Esophagus (tissue), 2 donors: ENCODE measurements at regions not wholly inside any gene's neighbourhood (a gene's known extent, or its start where the extent isn't known, plus 50 kb on each side); places are given as distances from the start of the nearest gene placed in this dataset.

Experiments
- H3K27ac ChIP-seq, 2 donors: one replicate each; pipeline ENCODE4 v1.5.1; 2013; ENCODE audit warnings: low read depth in 2 of 2, mild to moderate bottlenecking in 2 of 2, inconsistent platforms in 1 of 2, low read length in 1 of 2, moderate library complexity in 1 of 2
- H3K27me3 ChIP-seq, 2 donors: one replicate each; pipeline ENCODE4 v1.6.1; 2013; ENCODE audit warnings: low read length in 2 of 2, control low read depth in 1 of 2, mild to moderate bottlenecking in 1 of 2; ENCODE audit not compliant: insufficient read depth in 2 of 2, control insufficient read depth in 1 of 2
- H3K36me3 ChIP-seq, 2 donors: one replicate each; pipeline ENCODE4 v1.6.1; 2013; ENCODE audit warnings: low read length in 1 of 2; ENCODE audit not compliant: control insufficient read depth in 2 of 2, insufficient read depth in 2 of 2
- H3K4me1 ChIP-seq, 2 donors: one replicate each; pipeline ENCODE4 v1.6.1; 2013; ENCODE audit warnings: low read length in 1 of 2; ENCODE audit not compliant: control insufficient read depth in 2 of 2, insufficient read depth in 2 of 2
- H3K4me3 ChIP-seq, 2 donors: one replicate each; pipeline ENCODE4 v1.5.1; 2013; ENCODE audit warnings: low read length in 2 of 2, mild to moderate bottlenecking in 2 of 2, low read depth in 1 of 2, moderate library complexity in 1 of 2
- H3K9me3 ChIP-seq, 2 donors: one replicate each; pipeline ENCODE4 v1.6.1; 2013; ENCODE audit warnings: mild to moderate bottlenecking in 2 of 2, low read depth in 1 of 2, low read length in 1 of 2, moderate library complexity in 1 of 2; ENCODE audit not compliant: control insufficient read depth in 2 of 2, insufficient read depth in 1 of 2
- WGBS, 2 donors: extraction: QIAGEN DNeasy Blood & Tissue Kit; methylation state at CpG; one replicate each; pipeline ENCODE4 v1.1.7; 2013; 5-methylcytosine and 5-hydroxymethylcytosine counted together
- donor health status: healthy with polysubstance abuse.
- donor health status: Bipolar disorder and iron deficiency.

GRCh38 chr2:145598434-145598833, 1078.5 kb upstream of the ZEB2 start:
- Histone ChIP-seq H3K4me1 (no peaks in the 10 kb centered on the region), H3K36me3 (no peaks in the 10 kb centered on the region), H3K27ac (no peak overlapping the region), H3K4me3 (no peak overlapping the region), H3K27me3 (no peaks in the 10 kb centered on the region), H3K9me3 (no peaks in the 10 kb centered on the region)
- WGBS, 2 donors, result 60 to 66% methylated on average over 4 of the region's 4 CpGs

- Histone ChIP-seq H3K9me3 (no peaks in the 10 kb centered on the region), H3K4me3 (no peak overlapping the region), H3K27me3 (no peaks in the 10 kb centered on the region), H3K4me1 (no peaks in the 10 kb centered on the region), H3K36me3 (no peaks in the 10 kb centered on the region), H3K27ac (no peak overlapping the region)
Measured at GRCh38 chr2:145597809-145598208, 1077.9 kb upstream of the ZEB2 start.

- Histone ChIP-seq H3K9me3 (no peaks in the 10 kb centered on the region), H3K4me1 (no peaks in the 10 kb centered on the region), H3K27ac (no peak overlapping the region), H3K4me3 (no peak overlapping the region), H3K27me3 (no peaks in the 10 kb centered on the region), H3K36me3 (no peaks in the 10 kb centered on the region)
- WGBS, 2 donors, result 67 to 79% methylated on average over 1 of the region's 1 CpG
Measured at GRCh38 chr2:145597006-145597405, 1077.1 kb upstream of the ZEB2 start.

- H3K27ac ChIP-seq, result no peak overlapping the region
- H3K27me3 ChIP-seq, result no peaks in the 10 kb centered on the region
- no peak overlapping the region for H3K4me3 ChIP-seq
- 91 to 95% methylated on average over 3 of the region's 3 CpGs for WGBS, 2 donors
- no peaks in the 10 kb centered on the region for H3K9me3 ChIP-seq
- no peaks in the 10 kb centered on the region for H3K4me1 ChIP-seq
- no peaks in the 10 kb centered on the region for H3K36me3 ChIP-seq
Measured at GRCh38 chr2:145596416-145596815, 1076.5 kb upstream of the ZEB2 start.

- Histone ChIP-seq H3K9me3 (no peaks in the 10 kb centered on the region), H3K4me1 (no peaks in the 10 kb centered on the region), H3K27ac (no peak overlapping the region), H3K4me3 (no peak overlapping the region), H3K36me3 (no peaks in the 10 kb centered on the region), H3K27me3 (no peaks in the 10 kb centered on the region)
- 76 to 86% methylated on average over 3 of the region's 3 CpGs for WGBS, 2 donors
Measured at GRCh38 chr2:145595296-145595695, 1075.4 kb upstream of the ZEB2 start.

- Histone ChIP-seq H3K4me1 (no peaks in the 10 kb centered on the region), H3K36me3 (no peaks in the 10 kb centered on the region), H3K4me3 (no peak overlapping the region), H3K9me3 (no peaks in the 10 kb centered on the region), H3K27me3 (no peaks in the 10 kb centered on the region), H3K27ac (no peak overlapping the region)
- WGBS, 2 donors, result 70 to 82% methylated on average over 2 of the region's 2 CpGs
Measured at GRCh38 chr2:145593991-145594614, 1074.2 kb upstream of the ZEB2 start.

GRCh38 chr2:145593280-145593679, 1073.4 kb upstream of the ZEB2 start:
- H3K27ac ChIP-seq, result no peak overlapping the region
- no peaks in the 10 kb centered on the region for H3K9me3 ChIP-seq
- H3K4me1 ChIP-seq, result no peaks in the 10 kb centered on the region
- no peaks in the 10 kb centered on the region for H3K27me3 ChIP-seq
- 79 to 87% methylated on average over 1 of the region's 1 CpG for WGBS, 2 donors
- H3K4me3 ChIP-seq, result no peak overlapping the region
- H3K36me3 ChIP-seq, result no peaks in the 10 kb centered on the region

GRCh38 chr2:145592361-145592760, 1072.4 kb upstream of the ZEB2 start:
- Histone ChIP-seq H3K9me3 (no peaks in the 10 kb centered on the region), H3K27me3 (no peaks in the 10 kb centered on the region), H3K4me1 (no peaks in the 10 kb centered on the region), H3K36me3 (no peaks in the 10 kb centered on the region), H3K4me3 (no peak overlapping the region), H3K27ac (no peak overlapping the region)
- 91 to 95% methylated on average over 1 of the region's 1 CpG for WGBS, 2 donors

- no peaks in the 10 kb centered on the region for H3K9me3 ChIP-seq
- H3K36me3 ChIP-seq, result no peaks in the 10 kb centered on the region
- no peak overlapping the region for H3K27ac ChIP-seq
- no peaks in the 10 kb centered on the region for H3K4me1 ChIP-seq
- 90 to 93% methylated on average over 3 of the region's 3 CpGs for WGBS, 2 donors
- H3K4me3 ChIP-seq, result no peak overlapping the region
- H3K27me3 ChIP-seq, result no peaks in the 10 kb centered on the region
Measured at GRCh38 chr2:145591109-145591809, 1071.3 kb upstream of the ZEB2 start.

- Histone ChIP-seq H3K27me3 (no peaks in the 10 kb centered on the region), H3K4me1 (no peaks in the 10 kb centered on the region), H3K4me3 (no peak overlapping the region), H3K36me3 (no peaks in the 10 kb centered on the region), H3K9me3 (no peaks in the 10 kb centered on the region), H3K27ac (no peak overlapping the region)
- WGBS, 2 donors, result 94 to 97% methylated on average over 3 of the region's 3 CpGs
Measured at GRCh38 chr2:145587922-145588321, 1068.0 kb upstream of the ZEB2 start.
